H1 (cell line): ENCODE measurements at regions not wholly inside any gene's neighbourhood (a gene's known extent, or its start where the extent isn't known, plus 50 kb on each side); places are given as distances from the start of the nearest gene placed in this dataset.
A peak's percentile ranks its signal among the peaks of the same experiment; 100 is the strongest.

Source experiments
- CTCF ChIA-PET: fragments of 300-600 bp; sonication (Branson Sonifier 250); formaldehyde crosslinking; loops from one replicate; lab custom pipeline; 2021; ENCODE audit not compliant: partially characterized antibody; lab: Charles Lee
- POLR2A ChIA-PET: fragments of 300-600 bp; sonication (Branson Sonifier 250); formaldehyde crosslinking; loops from one replicate; lab custom pipeline; 2021; ENCODE audit warnings: inconsistent platforms; ENCODE audit not compliant: partially characterized antibody; lab: Charles Lee
- DNase-seq, 2 experiments: peaks; one replicate each; pipeline versions ENCODE4 v3.0.0 to v3.0.0-alpha.2; 2010 to 2022; ENCODE audit warnings: low spot score in 2 of 2, low read depth in 1 of 2, mixed read lengths in 1 of 2
- FAIRE-seq: peaks from 2 replicates; lab custom pipeline; 2011; peaks lifted over from hg19 to GRCh38; lab: Jason Lieb, UNC
- H2AFZ ChIP-seq: 2 replicates; pipeline ENCODE4 v1.8.1; 2012; ENCODE audit warnings: low read length, inconsistent platforms
- H2AK5ac ChIP-seq: 2 replicates; pipeline ENCODE4 v1.6.1; 2013; ENCODE audit warnings: low read depth, low read length
- H2BK120ac ChIP-seq: replicated peaks from 2 replicates; pipeline ENCODE3; 2013; ENCODE audit warnings: low read depth, low read length, inconsistent platforms
- H2BK12ac ChIP-seq: 2 replicates; pipeline ENCODE4 v1.6.1; 2013; ENCODE audit warnings: low read depth, low read length
- H2BK15ac ChIP-seq: 2 replicates; pipeline ENCODE4 v1.6.1; 2013; ENCODE audit warnings: low read length
- H2BK20ac ChIP-seq: 2 replicates; pipeline ENCODE4 v1.6.1; 2013; ENCODE audit warnings: low read length
- H2BK5ac ChIP-seq: 2 replicates; pipeline ENCODE4 v1.6.1; 2013; ENCODE audit warnings: low read depth, low read length
- H3K14ac ChIP-seq: 2 replicates; pipeline ENCODE4 v1.6.1; 2013; ENCODE audit warnings: inconsistent platforms; ENCODE audit not compliant: insufficient read length
- H3K18ac ChIP-seq: 2 replicates; pipeline ENCODE4 v1.6.1; 2013; ENCODE audit warnings: low read length; ENCODE audit errors: extremely low read depth
- H3K23ac ChIP-seq: 2 replicates; pipeline ENCODE4 v1.6.1; 2013; ENCODE audit warnings: inconsistent platforms; ENCODE audit not compliant: insufficient read length
- H3K23me2 ChIP-seq: 2 replicates; pipeline ENCODE4 v1.6.1; 2013; ENCODE audit warnings: low read depth, low read length
- H3K27ac ChIP-seq: 2 replicates; pipeline ENCODE4 v1.6.1; 2011; ENCODE audit warnings: low read depth, low read length, inconsistent platforms
- H3K27me3 ChIP-seq, 4 experiments: replicated peaks in 1 of 4; 1 replicate in 1 of 4; 2 replicates in 3 of 4; pipeline versions ENCODE4 v1.6.1 to v1.8.1; 2011 to 2013; ENCODE audit warnings: low read length in 3 of 4, mild to moderate bottlenecking in 3 of 4, inconsistent platforms in 2 of 4, mixed read lengths in 2 of 4, moderate library complexity in 1 of 4; ENCODE audit not compliant: control insufficient read depth in 3 of 4, insufficient read depth in 3 of 4; ENCODE audit errors: extremely low read depth in 1 of 4
- H3K36me3 ChIP-seq, 4 experiments: 2 replicates each; pipeline versions ENCODE4 v1.6.1 to v1.8.1; 2011 to 2013; ENCODE audit warnings: mild to moderate bottlenecking in 4 of 4, low read length in 3 of 4, moderate library complexity in 2 of 4, control low read depth in 1 of 4, inconsistent platforms in 1 of 4; ENCODE audit not compliant: insufficient read depth in 4 of 4, control insufficient read depth in 2 of 4
- H3K4ac ChIP-seq: replicated peaks from 2 replicates; pipeline ENCODE3; 2013; ENCODE audit warnings: low read length, low read depth, mixed read lengths, inconsistent platforms; ENCODE audit not compliant: insufficient read length
- H3K4me1 ChIP-seq, 4 experiments: replicated peaks in 1 of 4; 1 replicate in 1 of 4; 2 replicates in 3 of 4; pipeline versions ENCODE4 v1.6.1 to v1.8.1; 2011 to 2013; ENCODE audit warnings: low read length in 3 of 4, inconsistent platforms in 2 of 4, mixed read lengths in 1 of 4; ENCODE audit not compliant: insufficient read depth in 4 of 4, control insufficient read depth in 3 of 4
- H3K4me2 ChIP-seq, 2 experiments: 2 replicates each; pipeline versions ENCODE4 v1.6.1 to v1.8.1; 2011 to 2013; ENCODE audit warnings: low read depth in 2 of 2, low read length in 2 of 2, control low read depth in 1 of 2, inconsistent platforms in 1 of 2, mild to moderate bottlenecking in 1 of 2; ENCODE audit not compliant: insufficient read depth in 1 of 2
- H3K4me3 ChIP-seq, 4 experiments: fragments of 200-600, 300-600 bp in 1 of 4; sonication (generic), shearing (Covaris generic), sonication (Bioruptor Twin) in 1 of 4; 2 replicates each; pipeline versions ENCODE4 v1.5.1 to v1.8.1; 2011 to 2016; ENCODE audit warnings: low read length in 4 of 4, low read depth in 3 of 4, control low read depth in 2 of 4, inconsistent platforms in 2 of 4, mild to moderate bottlenecking in 2 of 4, mixed read lengths in 1 of 4, moderate library complexity in 1 of 4; ENCODE audit not compliant: insufficient read depth in 2 of 4; ENCODE audit errors: extremely low read depth in 1 of 4
- H3K56ac ChIP-seq: replicated peaks from 2 replicates; pipeline ENCODE3; 2013; ENCODE audit warnings: low read depth, mild to moderate bottlenecking, mixed read lengths, low read length, inconsistent platforms; ENCODE audit not compliant: insufficient read length
- H3K79me1 ChIP-seq: 2 replicates; pipeline ENCODE4 v1.6.1; 2013; ENCODE audit warnings: low read depth, low read length, control low read depth
- H3K79me2 ChIP-seq, 2 experiments: 2 replicates each; pipeline versions ENCODE4 v1.6.1 to v1.8.1; 2012 to 2013; ENCODE audit warnings: low read length in 2 of 2, mild to moderate bottlenecking in 2 of 2, inconsistent platforms in 1 of 2; ENCODE audit not compliant: insufficient read depth in 2 of 2, control insufficient read depth in 1 of 2
- H3K9ac ChIP-seq, 4 experiments: replicated peaks in 1 of 4; 1 replicate in 1 of 4; 2 replicates in 3 of 4; pipeline versions ENCODE4 v1.6.1 to v1.8.1; 2011 to 2013; ENCODE audit warnings: low read depth in 3 of 4, low read length in 3 of 4, control low read depth in 2 of 4, mild to moderate bottlenecking in 2 of 4, moderate library complexity in 2 of 4, inconsistent platforms in 1 of 4; ENCODE audit errors: extremely low read depth in 1 of 4
- H3K9me3 ChIP-seq, 2 experiments: 2 replicates each; pipeline versions ENCODE4 v1.6.1 to v1.8.1; 2012 to 2013; ENCODE audit warnings: mild to moderate bottlenecking in 2 of 2, moderate library complexity in 2 of 2, control low read depth in 1 of 2, inconsistent platforms in 1 of 2, low read depth in 1 of 2, low read length in 1 of 2, mixed read lengths in 1 of 2; ENCODE audit not compliant: insufficient read depth in 2 of 2
- H4K20me1 ChIP-seq, 2 experiments: replicated peaks in 1 of 2; 2 replicates each; pipeline versions ENCODE3 to v1.8.1; 2011 to 2013; ENCODE audit warnings: inconsistent platforms in 2 of 2, low read length in 2 of 2, mild to moderate bottlenecking in 1 of 2; ENCODE audit not compliant: insufficient read depth in 2 of 2, control insufficient read depth in 1 of 2
- H4K5ac ChIP-seq: 2 replicates; pipeline ENCODE4 v1.6.1; 2013; ENCODE audit warnings: low read length, low read depth, mixed read lengths, inconsistent platforms; ENCODE audit not compliant: insufficient read length
- H4K8ac ChIP-seq: 2 replicates; pipeline ENCODE4 v1.8.0; 2013; ENCODE audit warnings: mild to moderate bottlenecking, moderate library complexity, low read length, inconsistent platforms; ENCODE audit not compliant: insufficient read depth; ENCODE audit errors: extremely low read depth
- H4K91ac ChIP-seq: replicated peaks from 2 replicates; pipeline ENCODE3; 2013; ENCODE audit warnings: low read length, mixed read lengths, inconsistent platforms; ENCODE audit not compliant: insufficient read length
- BACH1 ChIP-seq: IDR thresholded peaks from 2 replicates; pipeline ENCODE4 v1.6.1; 2012; ENCODE audit warnings: low read length, improper control_type of control experiment
- CHD1 ChIP-seq: IDR thresholded peaks from 2 replicates; pipeline ENCODE4 v1.6.1; 2012; ENCODE audit warnings: low read depth, low read length, improper control_type of control experiment
- GABPA ChIP-seq: IDR thresholded peaks from 2 replicates; pipeline ENCODE4 v1.6.1; 2011; ENCODE audit warnings: mild to moderate bottlenecking, low read length, moderate library complexity, borderline replicate concordance; ENCODE audit not compliant: insufficient read depth
- MAX ChIP-seq: IDR thresholded peaks from 2 replicates; pipeline ENCODE4 v1.6.1; 2012; ENCODE audit warnings: inconsistent platforms
- RFX5 ChIP-seq: IDR thresholded peaks from 2 replicates; pipeline ENCODE4 v1.6.1; 2011; ENCODE audit warnings: low read depth, low read length, improper control_type of control experiment, borderline replicate concordance
- SP1 ChIP-seq: IDR thresholded peaks from 2 replicates; pipeline ENCODE4 v1.6.1; 2011; ENCODE audit warnings: low read depth, low read length
- SUZ12 ChIP-seq: fragments of 200-600 bp; sonication (generic); IDR thresholded peaks from 2 replicates; pipeline ENCODE4 v1.6.1; 2012; ENCODE audit warnings: mild to moderate bottlenecking, inconsistent platforms, low read length, moderate library complexity, mixed read lengths
- TAF1 ChIP-seq: IDR thresholded peaks from 2 replicates; pipeline ENCODE4 v1.6.1; 2011; ENCODE audit warnings: mild to moderate bottlenecking, low read depth, low read length
- WGBS, 2 experiments: shearing (Covaris generic) in 1 of 2; methylation state at CpG; one replicate each; pipeline versions ENCODE4 v1.1.6 to v1.1.7; 2013 to 2015; ENCODE audit warnings: low lambda C conversion rate in 2 of 2, mixed read lengths in 2 of 2, inconsistent platforms in 1 of 2, low coverage in 1 of 2, missing lambda C conversion rate in 1 of 2; ENCODE audit not compliant: insufficient replicate concordance in 2 of 2, insufficient coverage in 1 of 2, insufficient read length in 1 of 2; ENCODE audit errors: extremely low coverage in 1 of 2, missing lambda C conversion rate in 1 of 2; 5-methylcytosine and 5-hydroxymethylcytosine counted together

DNA sequence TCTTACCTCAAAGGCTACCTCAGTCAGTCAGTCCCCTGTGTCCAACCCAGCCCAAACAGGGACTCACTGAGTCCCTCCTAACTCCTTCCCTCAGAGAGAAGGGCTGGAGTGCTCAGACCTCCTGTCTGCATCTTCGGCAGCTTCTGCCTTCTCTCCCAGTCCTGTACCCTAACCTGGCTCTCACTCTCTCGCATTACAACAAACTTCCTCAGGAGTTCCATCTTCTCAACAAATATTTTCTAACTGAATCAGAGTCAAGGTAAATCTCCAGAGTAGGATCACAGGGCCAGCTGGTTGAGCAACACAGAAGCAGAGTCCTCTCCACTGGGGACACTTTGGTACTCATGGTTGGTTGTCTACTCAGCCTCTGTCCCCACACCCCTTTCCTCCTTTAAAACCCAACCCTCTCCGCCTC lies 92.3 kb downstream of the MRPL14 start:
- H4K5ac ChIP-seq, result no peak overlapping the region
- no peak for FAIRE-seq
- no peaks in the 10 kb centered on the region for H3K23me2 ChIP-seq
- H3K4me3 ChIP-seq, result no peak overlapping the region
- no peak overlapping the region for H4K91ac ChIP-seq
- no peak overlapping the region for H3K18ac ChIP-seq
- H3K27ac ChIP-seq, result no peak overlapping the region
- H2BK15ac ChIP-seq, result no peak overlapping the region
- no peaks in the 10 kb centered on the region for H3K79me1 ChIP-seq
- peak overlapping the region; percentile 72; the same call in 1 of the 2 replicates for H2BK20ac ChIP-seq
- CTCF ChIA-PET, result interaction anchor here (0.8 to 1.6 kb wide), 3 partner anchors 10 to 30 kb away, joined by 3 to 6 read pairs (median 5); no protein-coding TSS in a partner anchor
- H3K27me3 ChIP-seq, result no peaks in the 10 kb centered on the region
- no peak overlapping the region for H4K8ac ChIP-seq
- no peak overlapping the region for H3K23ac ChIP-seq
- no peak for TF ChIP-seq TAF1
- TF ChIP-seq BACH1, result no peak
- no peak for TF ChIP-seq RFX5
- no peak for TF ChIP-seq GABPA
- TF ChIP-seq SUZ12, result no peak
- no peak for TF ChIP-seq MAX
- no peak for TF ChIP-seq SP1
- TF ChIP-seq CHD1, result no peak
- TF ChIP-seq, all 59 proteins: peak for 0
- H2BK12ac ChIP-seq, result peak overlapping the region; percentile 39; the same call in 1 of the 2 replicates
- no peak overlapping the region for H2AK5ac ChIP-seq
- no peak overlapping the region for H3K56ac ChIP-seq
- H3K9ac ChIP-seq, result no peak overlapping the region
- no peak overlapping the region for H2BK5ac ChIP-seq
- DNase-seq, result no peak
- POLR2A ChIA-PET, result interaction anchor here (2.3 kb wide), 1 partner anchor 8 kb away, joined by 11 read pairs; no protein-coding TSS in a partner anchor
- no peaks in the 10 kb centered on the region for H3K36me3 ChIP-seq
- no peak overlapping the region for H3K4ac ChIP-seq
- H4K20me1 ChIP-seq, result no peaks in the 10 kb centered on the region
- no peak overlapping the region for H3K14ac ChIP-seq
- H3K4me1 ChIP-seq, result peaks cover 0 to 2% (median 0%) of the 10 kb centered on the region in 4 experiments; a peak in 1 of 7 replicates
- no peak overlapping the region for H2AFZ ChIP-seq
- no peaks in the 10 kb centered on the region for H3K79me2 ChIP-seq
- no peaks in the 10 kb centered on the region for H3K9me3 ChIP-seq
- H2BK120ac ChIP-seq, result no peak overlapping the region
- 75% methylated on average over 3 of the region's 3 CpGs; no CpG with 5 or more reads in 1 of the 2 experiments for WGBS, 2 experiments
- H3K4me2 ChIP-seq, result no peak overlapping the region
